Endothelial cell of umbilical vein (primary cell): ENCODE measurements at regions not wholly inside any gene's neighbourhood (a gene's known extent, or its start where the extent isn't known, plus 50 kb on each side); places are given as distances from the start of the nearest gene placed in this dataset.

Source experiments
- BruUV-seq: library from RNA; stranded (reverse); fragments of 400-500 nt; replicated peaks from 2 replicates; lab custom pipeline; 2021; lab: Mats Ljungman, UMichigan
- CTCF ChIA-PET: fragments of 300-600, 350-600 bp; sonication (Branson Sonifier 250); formaldehyde crosslinking; loops from one replicate; lab custom pipeline; 2021; ENCODE audit warnings: antibody characterized with exemption, inconsistent platforms; lab: Charles Lee
- POLR2A ChIA-PET: fragments of 300-600, 350-600 bp; sonication (Branson Sonifier 250); formaldehyde crosslinking; loops from one replicate; lab custom pipeline; 2021; ENCODE audit warnings: antibody characterized with exemption, inconsistent platforms; lab: Charles Lee
- DNase-seq: peaks from one replicate; pipeline ENCODE4 v3.0.0-alpha.2; 2011; ENCODE audit warnings: low read depth, low spot score
- FAIRE-seq: peaks from 2 replicates; lab custom pipeline; 2011; peaks lifted over from hg19 to GRCh38; lab: Jason Lieb, UNC
- H2AFZ ChIP-seq: 2 replicates; pipeline ENCODE4 v1.6.0; 2012; ENCODE audit warnings: low read depth, low read length, control low read depth, inconsistent platforms
- H3K27ac ChIP-seq: 2 replicates; pipeline ENCODE4 v1.5.1; 2011; ENCODE audit warnings: low read depth, mild to moderate bottlenecking, control low read depth, low read length, moderate library complexity; ENCODE audit not compliant: insufficient read depth
- H3K27me3 ChIP-seq, 2 experiments: 2 replicates each; pipeline versions ENCODE4 v1.6.0 to v1.6.1; 2011; ENCODE audit warnings: low read length in 2 of 2, mixed read lengths in 1 of 2; ENCODE audit not compliant: control insufficient read depth in 2 of 2, insufficient read depth in 2 of 2
- H3K36me3 ChIP-seq, 2 experiments: 2 replicates in 1 of 2; 3 replicates in 1 of 2; pipeline ENCODE4 v1.5.1; 2011; ENCODE audit warnings: low read length in 2 of 2, mild to moderate bottlenecking in 1 of 2, moderate library complexity in 1 of 2; ENCODE audit not compliant: control insufficient read depth in 2 of 2, insufficient read depth in 2 of 2; ENCODE audit errors: extremely low read depth in 1 of 2
- H3K4me1 ChIP-seq: 3 replicates; pipeline ENCODE4 v1.5.1; 2011; ENCODE audit warnings: mild to moderate bottlenecking, low read length; ENCODE audit not compliant: control insufficient read depth, insufficient read depth; ENCODE audit errors: extremely low read depth
- H3K4me2 ChIP-seq: 2 replicates; pipeline ENCODE4 v1.6.1; 2011; ENCODE audit warnings: low read length, control low read depth, mixed read lengths; ENCODE audit not compliant: insufficient read depth
- H3K4me3 ChIP-seq, 3 experiments: fragments of 200-600 bp in 1 of 3; sonication (generic), shearing (Covaris generic) in 1 of 3; replicated peaks in 1 of 3; 2 replicates each; pipeline ENCODE4 v1.5.1; 2011 to 2016; ENCODE audit warnings: control low read depth in 3 of 3, low read length in 3 of 3, mild to moderate bottlenecking in 2 of 3, inconsistent platforms in 1 of 3, low read depth in 1 of 3, moderate library complexity in 1 of 3; ENCODE audit not compliant: insufficient read depth in 1 of 3
- H3K79me2 ChIP-seq: 2 replicates; pipeline ENCODE4 v1.6.0; 2012; ENCODE audit warnings: low read length, inconsistent platforms; ENCODE audit not compliant: control insufficient read depth, insufficient read depth
- H3K9ac ChIP-seq: replicated peaks from 2 replicates; pipeline ENCODE3; 2011; ENCODE audit warnings: low read length, control low read depth; ENCODE audit not compliant: insufficient read depth; ENCODE audit errors: extremely low read depth
- H3K9me1 ChIP-seq: replicated peaks from 3 replicates; pipeline ENCODE4 v1.6.0; 2011; ENCODE audit warnings: mild to moderate bottlenecking, low read length; ENCODE audit not compliant: control insufficient read depth, insufficient read depth; ENCODE audit errors: extremely low read depth
- H3K9me3 ChIP-seq: replicated peaks from 2 replicates; pipeline ENCODE4 v1.5.1; 2012; ENCODE audit warnings: low read length, inconsistent platforms; ENCODE audit not compliant: control insufficient read depth, insufficient read depth
- H4K20me1 ChIP-seq: replicated peaks from 2 replicates; pipeline ENCODE3; 2011; ENCODE audit warnings: mild to moderate bottlenecking, low read length; ENCODE audit not compliant: control insufficient read depth, insufficient read depth; ENCODE audit errors: extremely low read depth
- CTCF ChIP-seq, 2 donors: IDR thresholded peaks; 1 replicate in 1 of 2; 2 replicates in 1 of 2; pipeline ENCODE4 v1.5.1; 2011; ENCODE audit warnings: low read length in 2 of 2, mild to moderate bottlenecking in 2 of 2, moderate library complexity in 2 of 2, control low read depth in 1 of 2, inconsistent platforms in 1 of 2, low read depth in 1 of 2; ENCODE audit not compliant: insufficient read depth in 1 of 2; ENCODE audit errors: extremely low read depth in 1 of 2
- EZH2 ChIP-seq: IDR thresholded peaks from 2 replicates; pipeline ENCODE4 v1.6.1; 2012; ENCODE audit warnings: borderline replicate concordance, low read depth, mild to moderate bottlenecking, moderate library complexity, low read length, inconsistent platforms; ENCODE audit not compliant: severe bottlenecking
- FOS ChIP-seq: IDR thresholded peaks from 2 replicates; pipeline ENCODE4 v1.6.1; 2011; ENCODE audit warnings: mild to moderate bottlenecking, low read length, moderate library complexity, borderline replicate concordance; ENCODE audit not compliant: insufficient read depth
- GATA2 ChIP-seq: IDR thresholded peaks from 2 replicates; pipeline ENCODE4 v1.7.0; 2011; ENCODE audit warnings: low read depth, mild to moderate bottlenecking, moderate library complexity, mixed read lengths, low read length; ENCODE audit not compliant: insufficient read length, insufficient read depth
- JUN ChIP-seq: IDR thresholded peaks from 2 replicates; pipeline ENCODE4 v1.6.1; 2011; ENCODE audit warnings: borderline replicate concordance, low read depth; ENCODE audit not compliant: insufficient read length, insufficient read depth
- MYC ChIP-seq: IDR thresholded peaks from one replicate; pipeline ENCODE4 v1.6.1; 2011; ENCODE audit warnings: mild to moderate bottlenecking, low read depth, low read length
- POLR2A ChIP-seq: IDR thresholded peaks from 2 replicates; pipeline ENCODE4 v1.6.1; 2012; ENCODE audit warnings: low read depth, mild to moderate bottlenecking, control low read depth, low read length
- dilution Hi-C: fragments of 300-500 bp; cut with MboI; formaldehyde crosslinking; loops from one replicate; pipeline ENCODE4 v1.15.0; 2019; ENCODE audit warnings: low sequenced_read_pairs; ENCODE audit not compliant: extremely low pct_ligation_motif_present
- intact Hi-C: fragments of 100-400 bp; cut with micrococcal nuclease; formaldehyde crosslinking; loops from one replicate; pipeline ENCODE4 v1.10.0; 2022

GRCh38 chr1:215292932-215293331 is 210.4 kb downstream of the KCNK2 start:
- Histone ChIP-seq H4K20me1 (no peaks in the 10 kb centered on the region), H3K27me3 (no peaks in the 10 kb centered on the region), H3K36me3 (no peaks in the 10 kb centered on the region), H3K4me1 (no peaks in the 10 kb centered on the region), H2AFZ (no peak overlapping the region), H3K4me2 (no peak overlapping the region), H3K9ac (no peak overlapping the region), H3K79me2 (no peaks in the 10 kb centered on the region), H3K9me1 (no peaks in the 10 kb centered on the region), H3K27ac (no peak overlapping the region), H3K4me3 (no peak overlapping the region), H3K9me3 (no peaks in the 10 kb centered on the region)
- ChIA-PET CTCF (interaction anchor here (0.8 to 1.1 kb wide), 2 partner anchors 92 to 111 kb away, joined by 3 read pairs; no protein-coding TSS in a partner anchor), POLR2A (no interaction called here)
- no TSS peak for BruUV-seq
- dilution Hi-C loops (no loop called here), intact Hi-C loops (no loop called here)
- no peak for DNase-seq
- no peak for FAIRE-seq
- TF ChIP-seq CTCF (IDR thresholded peaks at IDR 0.05; ENCODE audit: extremely low read depth in 1 of 2, insufficient read depth in 1 of 2, low read depth in 1 of 2, low read length in 2 of 2) (no peak), JUN (no peak), MYC (no peak), POLR2A (no peak), FOS (no peak), EZH2 (no peak), GATA2 (no peak)
